ENCODE measurements at regions not wholly inside any gene's neighbourhood (a gene's known extent, or its start where the extent isn't known, plus 50 kb on each side); places are given as distances from the start of the nearest gene placed in this dataset.

- TF ChIP-seq POLR2AphosphoS5 (IDR thresholded peaks at IDR 0.05): no peak
- no peak for TF ChIP-seq POLR2A (IDR thresholded peaks at IDR 0.05; ENCODE audit: low read depth)
- TF ChIP-seq, protein P1, sequence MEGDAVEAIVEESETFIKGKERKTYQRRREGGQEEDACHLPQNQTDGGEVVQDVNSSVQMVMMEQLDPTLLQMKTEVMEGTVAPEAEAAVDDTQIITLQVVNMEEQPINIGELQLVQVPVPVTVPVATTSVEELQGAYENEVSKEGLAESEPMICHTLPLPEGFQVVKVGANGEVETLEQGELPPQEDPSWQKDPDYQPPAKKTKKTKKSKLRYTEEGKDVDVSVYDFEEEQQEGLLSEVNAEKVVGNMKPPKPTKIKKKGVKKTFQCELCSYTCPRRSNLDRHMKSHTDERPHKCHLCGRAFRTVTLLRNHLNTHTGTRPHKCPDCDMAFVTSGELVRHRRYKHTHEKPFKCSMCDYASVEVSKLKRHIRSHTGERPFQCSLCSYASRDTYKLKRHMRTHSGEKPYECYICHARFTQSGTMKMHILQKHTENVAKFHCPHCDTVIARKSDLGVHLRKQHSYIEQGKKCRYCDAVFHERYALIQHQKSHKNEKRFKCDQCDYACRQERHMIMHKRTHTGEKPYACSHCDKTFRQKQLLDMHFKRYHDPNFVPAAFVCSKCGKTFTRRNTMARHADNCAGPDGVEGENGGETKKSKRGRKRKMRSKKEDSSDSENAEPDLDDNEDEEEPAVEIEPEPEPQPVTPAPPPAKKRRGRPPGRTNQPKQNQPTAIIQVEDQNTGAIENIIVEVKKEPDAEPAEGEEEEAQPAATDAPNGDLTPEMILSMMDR (IDR thresholded peaks at IDR 0.05): no peak
These were observed 174.1 kb downstream of the LRATD1 start for GRCh38 chr2:14806613-14807012.
